ENCODE measurements at regions not wholly inside any gene's neighbourhood (a gene's known extent, or its start where the extent isn't known, plus 50 kb on each side); places are given as distances from the start of the nearest gene placed in this dataset.

DNA sequence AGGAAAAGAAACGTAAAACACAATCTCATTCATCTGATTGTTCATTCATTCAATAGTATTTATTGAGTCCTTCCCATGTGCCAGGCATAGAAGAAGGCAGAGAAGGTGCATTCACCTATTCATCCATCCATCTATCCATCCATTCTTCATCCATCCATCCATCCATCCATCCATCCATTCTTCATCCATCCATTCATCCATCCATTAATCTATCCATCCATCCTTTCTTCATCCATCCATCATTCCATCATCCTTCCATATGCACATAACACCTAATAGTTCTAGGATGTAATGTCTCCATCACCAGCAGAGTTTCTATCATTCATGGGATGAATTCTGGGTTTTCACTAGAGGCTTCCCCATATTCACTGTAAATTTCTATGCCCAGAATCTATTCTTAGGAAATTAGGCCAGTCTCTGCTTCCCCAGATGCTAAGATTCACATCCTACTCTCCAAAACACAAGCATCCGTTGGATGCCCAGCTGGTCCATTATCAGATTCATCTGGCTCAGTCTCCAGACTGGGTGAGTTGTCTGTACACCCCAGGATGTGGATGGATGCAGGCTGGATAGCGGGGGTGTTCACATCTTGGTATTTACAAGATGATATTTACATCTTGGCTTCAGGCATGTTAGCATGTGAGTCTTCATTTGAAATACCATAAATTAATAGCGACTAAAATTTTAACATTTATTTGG, 517.7 kb upstream of the SULF2 start (continued):
- TF ChIP-seq, protein P1, sequence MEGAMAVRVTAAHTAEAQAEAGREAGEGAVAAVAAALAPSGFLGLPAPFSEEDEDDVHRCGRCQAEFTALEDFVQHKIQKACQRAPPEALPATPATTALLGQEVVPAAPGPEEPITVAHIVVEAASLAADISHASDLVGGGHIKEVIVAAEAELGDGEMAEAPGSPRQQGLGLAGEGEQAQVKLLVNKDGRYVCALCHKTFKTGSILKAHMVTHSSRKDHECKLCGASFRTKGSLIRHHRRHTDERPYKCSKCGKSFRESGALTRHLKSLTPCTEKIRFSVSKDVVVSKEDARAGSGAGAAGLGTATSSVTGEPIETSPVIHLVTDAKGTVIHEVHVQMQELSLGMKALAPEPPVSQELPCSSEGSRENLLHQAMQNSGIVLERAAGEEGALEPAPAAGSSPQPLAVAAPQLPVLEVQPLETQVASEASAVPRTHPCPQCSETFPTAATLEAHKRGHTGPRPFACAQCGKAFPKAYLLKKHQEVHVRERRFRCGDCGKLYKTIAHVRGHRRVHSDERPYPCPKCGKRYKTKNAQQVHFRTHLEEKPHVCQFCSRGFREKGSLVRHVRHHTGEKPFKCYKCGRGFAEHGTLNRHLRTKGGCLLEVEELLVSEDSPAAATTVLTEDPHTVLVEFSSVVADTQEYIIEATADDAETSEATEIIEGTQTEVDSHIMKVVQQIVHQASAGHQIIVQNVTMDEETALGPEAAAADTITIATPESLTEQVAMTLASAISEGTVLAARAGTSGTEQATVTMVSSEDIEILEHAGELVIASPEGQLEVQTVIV (IDR thresholded peaks at IDR 0.05; ENCODE audit: borderline replicate concordance, partially characterized antibody) = no peak

DNA sequence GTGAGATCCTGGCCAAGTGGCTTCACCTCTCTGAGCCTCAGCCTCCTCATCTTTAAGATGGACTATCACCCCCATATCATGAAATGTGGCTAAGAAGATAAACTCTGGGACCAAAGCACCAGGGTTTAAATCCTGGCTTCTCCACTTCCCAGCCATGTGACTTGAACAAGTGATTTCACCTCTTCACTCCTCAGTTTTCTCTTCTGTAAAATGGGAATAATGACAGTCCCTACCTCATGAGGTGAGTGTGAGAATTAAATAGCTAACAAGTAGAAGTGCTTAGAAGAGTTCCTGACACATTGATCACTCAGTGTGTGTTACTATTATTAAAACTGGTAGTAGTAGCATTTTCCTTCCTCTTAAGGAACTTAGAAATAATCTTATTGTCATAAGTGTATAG, 516.9 kb upstream of the SULF2 start:
- H3K27ac ChIP-seq (ENCODE audit: control insufficient read depth, insufficient read depth) = no peak overlapping the region
- BruUV-seq (replicated peaks) = no TSS peak
- in situ Hi-C loops (cut with MboI) (no loop called here), intact Hi-C loops (cut with micrococcal nuclease; ENCODE audit: unreplicated experiment) (no loop called here)
- no peak overlapping the region for H2AFZ ChIP-seq (ENCODE audit: control insufficient read depth, low read depth, low read length)
- ChIA-PET CTCF (no interaction called here), RAD21 (ENCODE audit: unreplicated experiment) (no interaction called here), SMC1A (ENCODE audit: uncharacterized antibody, unreplicated experiment) (no interaction called here), POLR2A (no interaction called here)
- H4K20me1 ChIP-seq (ENCODE audit: control insufficient read depth, insufficient read depth) = no peaks in the 10 kb centered on the region
- H3K79me2 ChIP-seq (ENCODE audit: control insufficient read depth, insufficient read depth, low read length) = no peaks in the 10 kb centered on the region
- H3K9ac ChIP-seq (ENCODE audit: control insufficient read depth, insufficient read depth, low read length) = no peak overlapping the region
- no peaks in the 10 kb centered on the region for H3K9me3 ChIP-seq (replicated peaks; ENCODE audit: control insufficient read depth, insufficient read depth, low read length)
- H3K4me3 ChIP-seq = no peak overlapping the region
- DNase-seq (ENCODE audit: low read depth, low spot score) = no peak
- H3K4me2 ChIP-seq (ENCODE audit: control insufficient read depth, insufficient read depth) = no peak overlapping the region
- H3K36me3 ChIP-seq (ENCODE audit: control insufficient read depth in 2 of 2, insufficient read depth in 2 of 2, low read length in 1 of 2) = no peaks in the 10 kb centered on the region
- no peak for ATAC-seq
- TF ChIP-seq MTA3 (IDR thresholded peaks at IDR 0.05; ENCODE audit: borderline replicate concordance, low read length) (no peak), SPI1 (IDR thresholded peaks at IDR 0.05; ENCODE audit: borderline replicate concordance, insufficient read depth, low read depth, low read length) (no peak), RFX5 (IDR thresholded peaks at IDR 0.05; ENCODE audit: low read depth, low read length) (no peak), GATAD2B (conservative IDR thresholded peaks at IDR 0.05; ENCODE audit: low read depth) (no peak), SRF (IDR thresholded peaks at IDR 0.05; ENCODE audit: low read depth in 2 of 2, low read length in 2 of 2) (no peak)
- FAIRE-seq = no peak
- no peaks in the 10 kb centered on the region for H3K4me1 ChIP-seq (ENCODE audit: control insufficient read depth, insufficient read depth, low read length)
- no peaks in the 10 kb centered on the region; a peak in 1 of 4 replicates for H3K27me3 ChIP-seq (replicated peaks in 1 of 2; ENCODE audit: control insufficient read depth in 2 of 2, insufficient read depth in 2 of 2, low read length in 1 of 2)
